ENCODE measurements at regions not wholly inside any gene's neighbourhood (a gene's known extent, or its start where the extent isn't known, plus 50 kb on each side); places are given as distances from the start of the nearest gene placed in this dataset.

GRCh38 chr2:6342273-6342920 is 523.3 kb downstream of the CMPK2 start:
- no peak for TF ChIP-seq POLR2A (IDR thresholded peaks at IDR 0.05; ENCODE audit: low read length)
- TF ChIP-seq GATA1 (IDR thresholded peaks at IDR 0.05; ENCODE audit: low read depth, low read length) = no peak
